Activated naive CD8-positive, alpha-beta T cell treated with anti-CD3 and anti-CD28 coated beads for 36 hours (primary cell): ENCODE measurements at regions not wholly inside any gene's neighbourhood (a gene's known extent, or its start where the extent isn't known, plus 50 kb on each side); places are given as distances from the start of the nearest gene placed in this dataset.
"Not testable (repeated sequence)": the region's sequence is repeated elsewhere in the genome, so short reads cannot be mapped to it uniquely, and the experiment has no call there.

Source experiments
- DNase-seq: peaks from one replicate; pipeline ENCODE4 v3.0.0; 2021
- H3K27ac Mint-ChIP-seq: one replicate; pipeline ENCODE4 v1.8.0; 2022; ENCODE audit warnings: mild to moderate bottlenecking, moderate library complexity, mixed read lengths
- H3K27me3 Mint-ChIP-seq: one replicate; pipeline ENCODE4 v1.8.0; 2022; ENCODE audit warnings: mild to moderate bottlenecking, mixed read lengths
- H3K36me3 Mint-ChIP-seq: one replicate; pipeline ENCODE4 v1.8.0; 2021; ENCODE audit warnings: mild to moderate bottlenecking, mixed read lengths
- H3K4me1 Mint-ChIP-seq: one replicate; pipeline ENCODE4 v1.8.0; 2021; ENCODE audit warnings: mixed read lengths
- H3K4me3 Mint-ChIP-seq: one replicate; pipeline ENCODE4 v1.8.0; 2022; ENCODE audit warnings: mild to moderate bottlenecking, moderate library complexity, mixed read lengths
- H3K9me3 Mint-ChIP-seq: one replicate; pipeline ENCODE4 v1.8.0; 2022; ENCODE audit warnings: mixed read lengths

GRCh38 chr9:31272456-31273295, 1111.8 kb upstream of the ACO1 start:
- DNase-seq = no peak
- Mint-ChIP-seq H3K9me3 (no peaks in the 10 kb centered on the region), H3K4me3 (no peak overlapping the region), H3K4me1 (peaks cover 7% of the 10 kb centered on the region), H3K27ac (no peak overlapping the region), H3K27me3 (no peaks in the 10 kb centered on the region), H3K36me3 (no peaks in the 10 kb centered on the region)

- H3K4me3 Mint-ChIP-seq = no peak overlapping the region
- peaks cover 17% of the 10 kb centered on the region for H3K4me1 Mint-ChIP-seq
- DNase-seq = no peak
- H3K27ac Mint-ChIP-seq = no peak overlapping the region
- H3K27me3 Mint-ChIP-seq = no peaks in the 10 kb centered on the region
- H3K9me3 Mint-ChIP-seq = no peaks in the 10 kb centered on the region
- H3K36me3 Mint-ChIP-seq = no peaks in the 10 kb centered on the region
These were observed 1109.0 kb upstream of the ACO1 start for GRCh38 chr9:31275419-31275818.

DNA sequence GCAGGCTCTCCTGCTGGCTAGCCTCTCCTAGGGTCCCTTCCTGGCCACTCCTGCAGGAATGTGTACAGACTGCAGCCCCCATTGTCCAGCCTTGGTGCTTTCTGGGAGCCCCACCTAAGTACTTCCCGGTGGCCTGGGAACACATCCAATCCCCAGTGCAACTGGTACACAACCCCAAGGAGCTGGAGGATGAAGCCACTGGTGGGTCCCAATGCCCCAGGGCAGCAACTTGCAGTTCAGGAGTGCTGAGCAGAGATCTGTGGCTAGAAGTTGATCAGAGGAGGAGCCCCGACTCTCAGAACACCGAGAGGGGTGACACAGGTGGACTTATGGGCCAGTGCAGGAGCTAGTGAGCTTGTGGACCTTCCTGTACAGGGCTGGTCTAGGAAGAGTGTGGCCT, 1093.7 kb upstream of the ACO1 start:
- Mint-ChIP-seq H3K4me1 (no peaks in the 10 kb centered on the region), H3K27ac (no peak overlapping the region), H3K9me3 (peaks cover 15% of the 10 kb centered on the region), H3K27me3 (no peaks in the 10 kb centered on the region), H3K4me3 (no peak overlapping the region), H3K36me3 (peaks cover 8% of the 10 kb centered on the region)
- no peak for DNase-seq

- Mint-ChIP-seq H3K9me3 (peaks cover 4% of the 10 kb centered on the region), H3K27ac (peak overlapping the region; percentile 45), H3K4me3 (no peak overlapping the region), H3K27me3 (no peaks in the 10 kb centered on the region), H3K4me1 (peaks cover 13% of the 10 kb centered on the region), H3K36me3 (no peaks in the 10 kb centered on the region)
- DNase-seq = no peak
These were observed 1081.6 kb upstream of the ACO1 start for GRCh38 chr9:31302620-31303418.

DNA sequence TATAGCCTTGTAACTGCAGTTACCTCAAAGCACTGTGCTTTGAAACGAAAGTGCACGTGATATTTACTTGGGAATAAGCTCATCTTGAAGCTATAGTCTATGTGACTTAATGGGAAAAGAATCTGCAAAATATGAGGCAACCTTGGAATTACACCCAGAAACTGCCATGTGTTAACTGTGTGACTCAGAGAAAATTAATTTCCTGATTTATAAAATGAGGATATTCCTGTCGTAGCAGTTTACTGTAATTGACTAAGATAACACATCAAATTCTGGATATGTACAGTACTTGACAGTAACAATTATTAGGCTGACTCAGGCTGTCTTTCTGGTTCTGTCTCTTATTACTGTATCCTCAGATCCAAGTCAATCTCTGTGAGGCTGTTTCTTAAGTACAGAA, 1079.9 kb upstream of the ACO1 start:
- Mint-ChIP-seq H3K9me3 (peaks cover 4% of the 10 kb centered on the region), H3K4me1 (peaks cover 13% of the 10 kb centered on the region), H3K27ac (no peak overlapping the region), H3K27me3 (no peaks in the 10 kb centered on the region), H3K4me3 (no peak overlapping the region), H3K36me3 (no peaks in the 10 kb centered on the region)
- DNase-seq = no peak

DNA sequence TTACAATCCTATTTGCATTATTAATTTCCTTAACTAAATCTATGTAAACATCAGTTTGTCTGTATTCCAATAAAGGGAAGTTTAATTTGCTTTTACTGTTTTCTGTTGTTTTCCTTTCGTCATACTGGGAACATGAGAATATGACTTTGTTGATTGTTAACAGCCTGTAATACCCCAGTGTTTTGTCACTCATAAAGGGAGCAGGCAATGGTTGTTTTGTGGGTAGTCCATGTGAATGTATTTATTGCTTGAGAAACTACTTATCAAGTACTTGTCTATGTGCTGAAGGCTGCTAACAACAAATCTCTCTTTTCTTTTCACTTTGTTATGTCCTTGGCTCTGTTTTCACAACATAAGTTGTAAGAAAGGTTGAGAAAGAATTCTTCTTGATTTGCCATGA, 1070.2 kb upstream of the ACO1 start:
- peaks cover 6% of the 10 kb centered on the region for H3K4me1 Mint-ChIP-seq
- H3K36me3 Mint-ChIP-seq = peaks cover 3% of the 10 kb centered on the region
- H3K4me3 Mint-ChIP-seq = no peak overlapping the region
- peaks cover 7% of the 10 kb centered on the region for H3K9me3 Mint-ChIP-seq
- H3K27ac Mint-ChIP-seq = no peak overlapping the region
- no peak for DNase-seq
- no peaks in the 10 kb centered on the region for H3K27me3 Mint-ChIP-seq

DNA sequence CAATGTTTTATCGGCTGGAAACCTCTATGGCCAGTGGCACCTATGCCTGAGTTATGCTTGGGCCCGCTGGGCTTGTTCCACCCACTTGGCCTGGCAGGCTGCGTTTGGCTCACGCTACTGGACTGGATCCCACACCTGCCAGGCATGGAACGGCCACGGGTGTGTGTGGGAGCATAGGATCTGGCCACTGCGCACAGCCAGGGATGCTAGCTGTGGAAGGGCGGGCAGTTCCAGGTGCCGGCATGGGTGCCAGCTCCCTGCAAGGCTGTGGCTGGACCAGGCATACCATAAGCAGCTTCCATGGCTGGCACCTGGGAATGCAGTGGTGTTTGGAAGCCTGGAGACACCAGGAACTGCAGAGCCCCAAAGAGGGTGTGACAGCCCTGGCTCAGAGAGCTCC, 1063.9 kb upstream of the ACO1 start:
- H3K4me1 Mint-ChIP-seq = peaks cover 11% of the 10 kb centered on the region
- no peaks in the 10 kb centered on the region for H3K27me3 Mint-ChIP-seq
- no peaks in the 10 kb centered on the region for H3K36me3 Mint-ChIP-seq
- DNase-seq = no peak
- H3K27ac Mint-ChIP-seq = no peak overlapping the region
- H3K4me3 Mint-ChIP-seq = no peak overlapping the region
- H3K9me3 Mint-ChIP-seq = no peaks in the 10 kb centered on the region

GRCh38 chr9:31321256-31321655, 1063.2 kb upstream of the ACO1 start:
- H3K27ac Mint-ChIP-seq = no peak overlapping the region
- H3K4me1 Mint-ChIP-seq = peaks cover 11% of the 10 kb centered on the region
- H3K27me3 Mint-ChIP-seq = no peaks in the 10 kb centered on the region
- DNase-seq = no peak
- H3K36me3 Mint-ChIP-seq = no peaks in the 10 kb centered on the region
- no peak overlapping the region for H3K4me3 Mint-ChIP-seq
- no peaks in the 10 kb centered on the region for H3K9me3 Mint-ChIP-seq

- Mint-ChIP-seq H3K27ac (no peak overlapping the region), H3K36me3 (no peaks in the 10 kb centered on the region), H3K9me3 (peaks cover 2% of the 10 kb centered on the region), H3K4me3 (no peak overlapping the region), H3K27me3 (no peaks in the 10 kb centered on the region), H3K4me1 (peaks cover 11% of the 10 kb centered on the region)
- DNase-seq = no peak
These were observed 1062.8 kb upstream of the ACO1 start for GRCh38 chr9:31321686-31322085.

- no peak for DNase-seq
- no peak overlapping the region for H3K4me3 Mint-ChIP-seq
- peak overlapping the region; percentile 76 for H3K27ac Mint-ChIP-seq
- peaks cover 13% of the 10 kb centered on the region for H3K9me3 Mint-ChIP-seq
- H3K4me1 Mint-ChIP-seq = peaks cover 11% of the 10 kb centered on the region
- H3K36me3 Mint-ChIP-seq = peaks cover 5% of the 10 kb centered on the region
- no peaks in the 10 kb centered on the region for H3K27me3 Mint-ChIP-seq
These were observed 1060.6 kb upstream of the ACO1 start for GRCh38 chr9:31323726-31324444.

DNA sequence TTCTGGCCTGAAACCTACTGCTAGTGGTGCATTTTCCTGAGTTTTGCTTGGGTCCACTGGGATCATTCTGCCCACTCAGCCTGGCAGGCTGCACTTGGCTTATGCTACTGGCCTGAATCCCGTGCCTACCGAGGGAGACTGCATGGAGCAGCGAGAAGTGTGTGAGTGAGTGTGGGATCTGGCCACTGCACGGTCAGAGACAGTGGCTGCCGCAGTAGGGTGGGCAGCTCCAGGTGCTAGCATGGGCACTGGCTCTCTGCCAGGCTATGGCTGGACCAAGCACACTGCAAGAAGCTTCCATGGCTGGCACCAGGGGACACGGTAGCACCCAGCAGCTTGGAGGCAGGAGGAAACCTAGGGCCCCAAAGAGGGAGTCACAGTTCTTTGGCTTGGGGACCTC, 1058.7 kb upstream of the ACO1 start:
- Mint-ChIP-seq H3K4me1 (peaks cover 11% of the 10 kb centered on the region), H3K27ac (no peak overlapping the region), H3K36me3 (peaks cover 5% of the 10 kb centered on the region), H3K4me3 (no peak overlapping the region), H3K9me3 (peaks cover 13% of the 10 kb centered on the region), H3K27me3 (no peaks in the 10 kb centered on the region)
- no peak for DNase-seq

DNA sequence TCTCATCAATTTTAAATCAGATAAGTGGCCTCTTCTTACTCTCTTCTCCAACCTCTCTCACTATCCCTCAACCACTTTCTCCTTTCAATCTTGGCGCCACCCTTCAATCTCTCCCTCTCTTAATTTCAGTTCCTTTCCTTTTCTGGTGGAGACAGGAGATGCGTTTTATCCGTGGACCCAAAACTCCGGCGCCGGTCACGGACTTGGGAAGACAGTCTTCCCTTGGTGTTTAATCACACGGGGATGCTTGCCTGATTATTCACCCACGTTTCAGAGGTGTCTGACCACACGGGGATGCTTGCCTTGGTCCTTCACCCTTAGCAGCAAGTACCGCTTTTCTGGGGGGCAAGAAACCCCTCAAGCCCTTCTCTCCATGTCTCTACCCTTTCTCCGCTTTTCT, 1057.6 kb upstream of the ACO1 start:
- not testable (repeated sequence) for DNase-seq, H3K4me3 Mint-ChIP-seq, H3K27me3 Mint-ChIP-seq, H3K27ac Mint-ChIP-seq, H3K36me3 Mint-ChIP-seq
- Mint-ChIP-seq H3K4me1 (peaks cover 11% of the 10 kb centered on the region), H3K9me3 (peaks cover 13% of the 10 kb centered on the region)

GRCh38 chr9:31334837-31335528, 1049.5 kb upstream of the ACO1 start:
- no peak overlapping the region for H3K27ac Mint-ChIP-seq
- DNase-seq = no peak
- peaks cover 3% of the 10 kb centered on the region for H3K9me3 Mint-ChIP-seq
- H3K4me3 Mint-ChIP-seq = no peak overlapping the region
- peaks cover 5% of the 10 kb centered on the region for H3K36me3 Mint-ChIP-seq
- H3K27me3 Mint-ChIP-seq = no peaks in the 10 kb centered on the region
- H3K4me1 Mint-ChIP-seq = peaks cover 7% of the 10 kb centered on the region

- DNase-seq = no peak
- Mint-ChIP-seq H3K36me3 (peaks cover 5% of the 10 kb centered on the region), H3K9me3 (peaks cover 3% of the 10 kb centered on the region), H3K4me1 (peaks cover 7% of the 10 kb centered on the region), H3K4me3 (no peak overlapping the region), H3K27me3 (no peaks in the 10 kb centered on the region), H3K27ac (peak overlapping the region; percentile 46)
These were observed 1048.8 kb upstream of the ACO1 start for GRCh38 chr9:31335529-31336234.
